ENCODE measurements at regions not wholly inside any gene's neighbourhood (a gene's known extent, or its start where the extent isn't known, plus 50 kb on each side); places are given as distances from the start of the nearest gene placed in this dataset.

- DNase-seq, result no peak
Observed at GRCh38 chr6:43879722-43880121, 109.7 kb downstream of the VEGFA start.

DNA sequence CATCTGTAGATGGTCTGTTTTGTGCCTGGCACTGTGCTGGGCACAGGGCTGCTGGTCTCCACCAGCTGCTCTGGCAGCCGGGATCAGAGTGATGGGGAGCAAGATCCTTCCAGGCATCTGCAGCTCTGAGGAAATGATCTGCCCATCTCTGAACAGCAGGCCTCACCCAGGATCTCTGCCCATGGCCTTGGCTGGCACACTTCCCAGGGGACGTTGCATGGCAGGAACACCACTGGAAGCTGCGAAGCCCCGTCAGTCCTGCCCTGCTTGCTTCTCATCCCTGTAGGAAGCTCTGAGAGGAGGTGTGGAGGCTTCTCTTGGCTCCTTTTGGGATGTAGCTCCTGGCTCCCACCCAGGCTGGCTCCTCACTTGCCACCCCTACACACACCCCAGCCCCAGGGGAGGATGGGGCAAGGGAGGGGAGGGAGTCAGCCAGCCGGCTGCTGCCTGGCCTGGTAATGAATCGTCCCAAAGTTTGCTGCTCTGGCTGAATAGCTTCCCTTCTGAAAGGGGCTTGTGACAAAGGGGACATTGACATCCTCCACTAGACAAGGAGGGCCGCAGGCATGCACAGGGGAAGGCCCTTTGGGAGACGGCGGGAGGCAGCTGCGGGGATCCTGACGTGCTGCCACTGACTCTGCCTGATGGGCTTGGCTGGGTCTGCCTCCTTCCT is 108.9 kb downstream of the VEGFA start:
- DNase-seq, result peak; percentile 56

GRCh38 chr6:43878127-43878634 is 108.2 kb downstream of the VEGFA start:
- no peak for DNase-seq

- DNase-seq, result no peak
Observed at GRCh38 chr6:43877463-43878126, 107.6 kb downstream of the VEGFA start.

DNA sequence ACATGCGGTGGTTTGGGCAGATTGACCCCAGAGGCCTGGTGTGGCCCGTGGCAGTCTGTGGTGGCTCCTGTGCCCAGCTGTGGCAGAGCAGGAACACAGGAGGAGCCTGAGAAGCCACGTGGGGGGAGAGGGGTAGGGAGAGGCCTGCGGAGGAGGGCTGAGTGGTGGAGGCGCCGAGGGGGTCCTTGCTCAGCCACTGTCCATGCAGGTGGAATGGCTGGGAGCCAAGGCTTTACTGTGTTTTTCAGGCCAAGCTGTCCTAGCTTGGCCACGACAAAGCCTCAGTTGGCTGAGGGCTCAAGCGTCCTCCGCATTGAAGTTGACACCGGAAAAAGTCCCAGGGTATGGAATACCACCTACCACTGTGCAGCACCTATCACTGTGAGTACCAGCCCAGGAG is 107.0 kb downstream of the VEGFA start:
- DNase-seq, result no peak

- no peak for DNase-seq
Observed at GRCh38 chr6:43876602-43877001, 106.6 kb downstream of the VEGFA start.

GRCh38 chr6:43875849-43876572 is 106.0 kb downstream of the VEGFA start:
- DNase-seq, result no peak

DNA sequence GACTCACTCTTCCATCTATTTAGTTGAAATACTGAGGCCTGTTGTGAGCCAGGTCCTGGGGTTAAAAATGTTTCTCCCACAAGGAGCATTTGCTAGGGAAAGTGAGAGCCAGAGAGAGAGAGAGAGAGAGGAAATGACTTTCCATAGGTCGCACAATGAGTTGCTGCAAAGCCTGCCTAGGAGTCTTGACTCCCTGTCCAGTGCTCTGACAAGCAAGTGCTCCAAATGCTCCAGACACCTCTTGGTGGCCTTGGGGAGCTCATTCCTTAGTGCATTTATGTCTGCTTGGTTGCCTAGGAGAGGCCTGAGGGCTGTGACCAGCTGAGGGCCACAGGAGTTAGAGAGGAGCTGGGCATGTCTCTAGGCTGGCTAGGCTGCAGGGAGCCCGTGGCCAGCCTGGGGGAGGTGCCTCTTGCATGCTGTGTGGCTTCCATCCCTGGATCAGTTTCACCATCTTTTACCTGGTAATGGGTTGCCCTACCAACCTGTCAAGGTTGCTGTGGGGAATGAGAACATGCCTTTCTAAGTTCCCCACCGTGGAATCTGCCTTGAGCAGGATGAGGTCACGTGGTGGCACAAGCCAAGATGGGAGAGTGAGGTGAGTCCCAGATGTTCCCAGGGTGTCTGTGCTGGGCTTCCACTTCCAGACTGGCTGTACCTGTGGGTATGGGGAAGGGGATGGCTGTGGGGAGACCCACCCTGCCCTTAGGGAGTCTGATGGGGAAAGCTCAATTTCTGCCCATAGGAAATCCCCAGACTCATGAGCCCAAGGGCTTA is 105.0 kb downstream of the VEGFA start:
- DNase-seq, result peak; percentile 27

DNA sequence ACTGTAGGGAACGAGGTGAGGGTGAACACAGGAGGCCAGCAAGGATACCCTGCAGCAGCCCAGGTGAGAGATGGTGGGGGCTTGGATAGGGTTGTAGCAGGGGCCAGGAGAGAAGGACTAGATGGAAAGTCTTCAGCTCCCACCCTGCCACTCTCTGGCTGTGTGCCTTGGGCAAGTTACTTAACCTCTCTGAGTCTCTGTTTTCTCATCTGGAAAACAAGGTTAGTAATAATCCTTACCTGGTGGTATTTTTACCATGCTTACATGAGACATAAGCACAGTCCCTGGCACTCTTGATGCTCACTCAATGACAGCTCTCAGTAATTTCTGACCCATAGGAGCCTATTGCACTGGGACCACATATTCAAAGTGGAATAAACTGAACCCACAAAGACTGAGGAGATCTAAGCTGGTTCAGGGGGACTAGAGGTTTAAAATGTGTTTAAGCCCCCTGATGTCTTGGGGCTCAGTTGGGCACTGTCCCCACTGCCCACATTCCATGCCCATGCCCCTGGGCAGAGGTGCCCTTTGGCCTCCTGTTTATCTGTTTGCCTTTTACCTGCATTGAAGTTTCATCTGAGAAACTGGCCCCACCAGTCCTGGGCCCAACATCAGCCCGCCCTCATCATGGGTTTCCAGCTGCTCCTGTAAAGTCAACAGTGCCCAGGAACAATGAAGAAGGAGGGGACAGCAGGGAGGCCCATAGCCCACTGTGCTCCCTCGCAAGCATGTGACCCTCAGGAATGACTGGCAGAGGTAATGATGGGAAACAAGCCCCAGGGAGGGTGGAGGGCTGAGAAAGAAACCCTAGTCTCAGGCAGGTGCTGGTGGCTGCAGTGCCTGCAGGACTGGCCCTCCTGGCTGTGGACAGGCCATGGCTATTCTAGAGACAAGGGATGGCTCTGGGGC is 104.0 kb downstream of the VEGFA start:
- peak; percentile 96 for DNase-seq

DNA sequence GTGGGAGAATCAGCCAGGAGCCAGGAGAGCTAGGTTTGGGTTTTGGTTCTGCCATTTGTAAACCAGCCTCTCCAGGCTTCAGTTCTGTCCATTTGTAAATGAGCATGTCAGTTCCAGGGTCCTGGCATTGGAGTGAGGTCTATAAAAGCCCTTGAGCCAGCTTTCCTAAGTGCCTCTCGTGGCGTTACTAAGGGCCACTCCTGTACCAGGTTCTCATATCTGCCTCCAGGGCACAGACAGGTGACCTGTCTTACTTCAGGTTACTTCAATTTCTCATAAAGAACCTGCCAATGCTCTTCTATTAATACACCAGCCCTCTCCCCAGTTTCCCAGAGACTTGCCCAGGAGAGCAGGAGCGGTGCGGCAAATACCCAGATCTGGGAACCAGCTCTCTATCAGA is 101.9 kb downstream of the VEGFA start:
- DNase-seq, result peak; percentile 21

GRCh38 chr6:43871284-43871683 is 101.3 kb downstream of the VEGFA start:
- DNase-seq, result no peak

- no peak for DNase-seq
Observed at GRCh38 chr6:43870660-43871061, 100.7 kb downstream of the VEGFA start.

- peak; percentile 64 for DNase-seq
Observed at GRCh38 chr6:43869792-43870659, 100.0 kb downstream of the VEGFA start.

- DNase-seq, result no peak
Observed at GRCh38 chr6:43869079-43869710, 99.2 kb downstream of the VEGFA start.

GRCh38 chr6:43868467-43868866 is 98.5 kb downstream of the VEGFA start:
- DNase-seq, result no peak

GRCh38 chr6:43867996-43868395 is 98.0 kb downstream of the VEGFA start:
- no peak for DNase-seq

GRCh38 chr6:43867246-43867645 is 97.2 kb downstream of the VEGFA start:
- DNase-seq, result no peak

- no peak for DNase-seq
Observed at GRCh38 chr6:43865932-43866645, 96.1 kb downstream of the VEGFA start.

GRCh38 chr6:43865086-43865485 is 95.1 kb downstream of the VEGFA start:
- no peak for DNase-seq

- DNase-seq, result no peak
Observed at GRCh38 chr6:43862925-43863324, 92.9 kb downstream of the VEGFA start.
